Glutamatergic neuron (in vitro differentiated cells): ENCODE measurements at regions not wholly inside any gene's neighbourhood (a gene's known extent, or its start where the extent isn't known, plus 50 kb on each side); places are given as distances from the start of the nearest gene placed in this dataset.

Experiments
- DNase-seq: peaks from one replicate; pipeline ENCODE4 v3.0.0; 2022
- H3K27ac Mint-ChIP-seq: one replicate; pipeline ENCODE4 v1.8.0; 2020; ENCODE audit warnings: mild to moderate bottlenecking, mixed read lengths, inconsistent platforms; ENCODE audit not compliant: unreplicated experiment
- H3K27me3 Mint-ChIP-seq: one replicate; pipeline ENCODE4 v1.8.0; 2020; ENCODE audit warnings: mild to moderate bottlenecking, moderate library complexity, mixed read lengths, inconsistent platforms; ENCODE audit not compliant: unreplicated experiment
- H3K36me3 Mint-ChIP-seq: one replicate; pipeline ENCODE4 v1.8.0; 2020; ENCODE audit warnings: mild to moderate bottlenecking, mixed read lengths, inconsistent platforms; ENCODE audit not compliant: unreplicated experiment
- H3K4me1 Mint-ChIP-seq: one replicate; pipeline ENCODE4 v1.8.0; 2020; ENCODE audit warnings: mild to moderate bottlenecking, low read depth, mixed read lengths, inconsistent platforms; ENCODE audit not compliant: unreplicated experiment
- H3K4me3 Mint-ChIP-seq: one replicate; pipeline ENCODE4 v1.8.0; 2020; ENCODE audit warnings: mild to moderate bottlenecking, mixed read lengths, inconsistent platforms; ENCODE audit not compliant: unreplicated experiment
- H3K9me3 Mint-ChIP-seq: one replicate; pipeline ENCODE4 v1.8.0; 2020; ENCODE audit warnings: mild to moderate bottlenecking, moderate library complexity, mixed read lengths, inconsistent platforms; ENCODE audit not compliant: unreplicated experiment
- CTCF ChIP-seq: fragments of 200-600 bp; sonication (generic); IDR thresholded peaks from one replicate; pipeline ENCODE4 v1.5.0; 2021; ENCODE audit not compliant: partially characterized antibody, unreplicated experiment

GRCh38 chr12:88733008-88733407 lies 152.7 kb upstream of the KITLG start:
- no peaks in the 10 kb centered on the region for H3K36me3 Mint-ChIP-seq
- H3K4me1 Mint-ChIP-seq: no peaks in the 10 kb centered on the region
- no peaks in the 10 kb centered on the region for H3K9me3 Mint-ChIP-seq
- no peak overlapping the region for H3K4me3 Mint-ChIP-seq
- no peak for TF ChIP-seq CTCF
- no peak overlapping the region for H3K27ac Mint-ChIP-seq
- H3K27me3 Mint-ChIP-seq: no peaks in the 10 kb centered on the region
- no peak for DNase-seq

GRCh38 chr12:88729196-88729595 lies 148.9 kb upstream of the KITLG start:
- no peak for TF ChIP-seq CTCF
- H3K9me3 Mint-ChIP-seq: no peaks in the 10 kb centered on the region
- no peaks in the 10 kb centered on the region for H3K4me1 Mint-ChIP-seq
- no peaks in the 10 kb centered on the region for H3K27me3 Mint-ChIP-seq
- H3K36me3 Mint-ChIP-seq: no peaks in the 10 kb centered on the region
- H3K4me3 Mint-ChIP-seq: no peak overlapping the region
- DNase-seq: no peak
- no peak overlapping the region for H3K27ac Mint-ChIP-seq

GRCh38 chr12:88726806-88727720 lies 146.8 kb upstream of the KITLG start:
- TF ChIP-seq CTCF: no peak
- DNase-seq: no peak
- Mint-ChIP-seq H3K4me1 (no peaks in the 10 kb centered on the region), H3K9me3 (no peaks in the 10 kb centered on the region), H3K4me3 (no peak overlapping the region), H3K36me3 (no peaks in the 10 kb centered on the region), H3K27me3 (no peaks in the 10 kb centered on the region), H3K27ac (no peak overlapping the region)

- Mint-ChIP-seq H3K27ac (no peak overlapping the region), H3K27me3 (no peaks in the 10 kb centered on the region), H3K4me3 (no peak overlapping the region), H3K9me3 (no peaks in the 10 kb centered on the region), H3K36me3 (no peaks in the 10 kb centered on the region), H3K4me1 (no peaks in the 10 kb centered on the region)
- TF ChIP-seq CTCF: no peak
- DNase-seq: no peak
These were observed 145.4 kb upstream of the KITLG start for GRCh38 chr12:88725592-88726143.

- H3K27ac Mint-ChIP-seq: no peak overlapping the region
- H3K27me3 Mint-ChIP-seq: no peaks in the 10 kb centered on the region
- no peak overlapping the region for H3K4me3 Mint-ChIP-seq
- H3K4me1 Mint-ChIP-seq: peaks cover 4% of the 10 kb centered on the region
- H3K36me3 Mint-ChIP-seq: no peaks in the 10 kb centered on the region
- no peaks in the 10 kb centered on the region for H3K9me3 Mint-ChIP-seq
- DNase-seq: no peak
- no peak for TF ChIP-seq CTCF
These were observed 142.9 kb upstream of the KITLG start for GRCh38 chr12:88723219-88723618.
